GM12878 (cell line): ENCODE measurements at regions not wholly inside any gene's neighbourhood (a gene's known extent, or its start where the extent isn't known, plus 50 kb on each side); places are given as distances from the start of the nearest gene placed in this dataset.

Experiments used
- ATAC-seq: fragments of 200-7000 bp; cut with Tn5 transposase; 3 replicates; pipeline ENCODE4 v1.9.1; 2020; ENCODE audit warnings: mild to moderate bottlenecking, moderate library complexity
- BruUV-seq: library from RNA; stranded (reverse); fragments of 400-500 nt; replicated peaks from 2 replicates; lab custom pipeline; 2021; lab: Mats Ljungman, UMichigan
- CTCF ChIA-PET: fragments of 300-600 bp; sonication (Branson Sonifier 250); formaldehyde crosslinking; extraction: SDS; loops from one replicate; lab custom pipeline; 2021; ENCODE audit warnings: inconsistent platforms; lab: Yijun Ruan, JAX
- POLR2A ChIA-PET: fragments of 350-600 bp; formaldehyde crosslinking; extraction: SDS; loops from one replicate; lab custom pipeline; 2021; ENCODE audit warnings: inconsistent platforms; lab: Charles Lee
- RAD21 ChIA-PET: fragments of 300-600 bp; sonication (Branson Sonifier 250); formaldehyde crosslinking; loops from one replicate; lab custom pipeline; 2023; ENCODE audit warnings: antibody characterized with exemption; ENCODE audit not compliant: unreplicated experiment; lab: Charles Lee
- SMC1A ChIA-PET: fragments of 300-600 bp; sonication (Branson Sonifier 250); formaldehyde crosslinking; loops from one replicate; lab custom pipeline; 2023; ENCODE audit not compliant: unreplicated experiment, uncharacterized antibody; lab: Charles Lee
- DNase-seq: peaks from one replicate; pipeline ENCODE4 v3.0.0-alpha.2; 2011; ENCODE audit warnings: low read depth, low spot score
- FAIRE-seq: peaks from 3 replicates; lab custom pipeline; 2011; peaks lifted over from hg19 to GRCh38; lab: Jason Lieb, UNC
- H2AFZ ChIP-seq: 2 replicates; pipeline ENCODE4 v1.6.0; 2011; ENCODE audit warnings: low read depth, low read length, control low read depth; ENCODE audit not compliant: control insufficient read depth
- H3K27ac ChIP-seq: 2 replicates; pipeline ENCODE4 v1.5.1; 2011; ENCODE audit warnings: control low read depth; ENCODE audit not compliant: control insufficient read depth, insufficient read depth
- H3K27me3 ChIP-seq, 2 experiments: replicated peaks in 1 of 2; 2 replicates each; pipeline versions ENCODE4 v1.6.0 to v1.6.1; 2011; ENCODE audit warnings: low read length in 1 of 2; ENCODE audit not compliant: control insufficient read depth in 2 of 2, insufficient read depth in 2 of 2
- H3K36me3 ChIP-seq, 2 experiments: 2 replicates each; pipeline ENCODE4 v1.5.1; 2011; ENCODE audit warnings: low read length in 1 of 2; ENCODE audit not compliant: control insufficient read depth in 2 of 2, insufficient read depth in 2 of 2
- H3K4me1 ChIP-seq: 2 replicates; pipeline ENCODE4 v1.6.1; 2011; ENCODE audit warnings: mild to moderate bottlenecking, low read length, moderate library complexity, mixed read lengths; ENCODE audit not compliant: control insufficient read depth, insufficient read depth
- H3K4me2 ChIP-seq: 2 replicates; pipeline ENCODE4 v1.6.0; 2011; ENCODE audit warnings: control low read depth; ENCODE audit not compliant: control insufficient read depth, insufficient read depth
- H3K4me3 ChIP-seq: fragments of 200-600 bp; sonication (generic); 2 replicates; pipeline ENCODE4 v1.5.1; 2016
- H3K79me2 ChIP-seq: 2 replicates; pipeline ENCODE4 v1.6.0; 2011; ENCODE audit warnings: low read length; ENCODE audit not compliant: control insufficient read depth, insufficient read depth
- H3K9ac ChIP-seq: 2 replicates; pipeline ENCODE4 v1.8.0; 2011; ENCODE audit warnings: low read length, control low read depth, mixed read lengths; ENCODE audit not compliant: control insufficient read depth, insufficient read depth
- H3K9me3 ChIP-seq: replicated peaks from 3 replicates; pipeline ENCODE4 v1.5.1; 2011; ENCODE audit warnings: mild to moderate bottlenecking, low read length; ENCODE audit not compliant: control insufficient read depth, insufficient read depth
- H4K20me1 ChIP-seq: 2 replicates; pipeline ENCODE4 v1.6.0; 2011; ENCODE audit not compliant: control insufficient read depth, insufficient read depth
- BACH1 ChIP-seq: fragments of 450-650 bp; IDR thresholded peaks from 2 replicates; pipeline ENCODE4 v1.6.1; 2017; ENCODE audit warnings: mild to moderate bottlenecking, borderline replicate concordance
- CBFB ChIP-seq: IDR thresholded peaks from 2 replicates; pipeline ENCODE4 v1.6.1; 2016; ENCODE audit warnings: antibody characterized with exemption, low read depth
- HDGF ChIP-seq: fragments of 450-650 bp; IDR thresholded peaks from 2 replicates; pipeline ENCODE4 v1.6.1; 2016; ENCODE audit warnings: antibody characterized with exemption
- IKZF1 ChIP-seq: fragments of 450-650 bp; conservative IDR thresholded peaks from 2 replicates; pipeline ENCODE4 v1.6.1; 2017; ENCODE audit warnings: antibody characterized with exemption, mild to moderate bottlenecking
- NFIC ChIP-seq: IDR thresholded peaks from 2 replicates; pipeline ENCODE4 v1.6.1; 2012; ENCODE audit warnings: low read depth, mild to moderate bottlenecking, inconsistent platforms, low read length, moderate library complexity
- RUNX3 ChIP-seq: IDR thresholded peaks from 2 replicates; pipeline ENCODE4 v1.6.1; 2012; ENCODE audit warnings: low read length, inconsistent platforms
- SMARCA5 ChIP-seq: fragments of 450-650 bp; IDR thresholded peaks from 2 replicates; pipeline ENCODE4 v1.6.1; 2017; ENCODE audit warnings: mild to moderate bottlenecking
- TBL1XR1 ChIP-seq: IDR thresholded peaks from 2 replicates; pipeline ENCODE4 v1.6.1; 2012; ENCODE audit warnings: low read depth, low read length, improper control_type of control experiment
- WGBS: methylation state at CpG from one replicate; pipeline ENCODE4 v1.1.6; 2016; ENCODE audit warnings: low lambda C conversion rate; ENCODE audit not compliant: insufficient replicate concordance, insufficient coverage; ENCODE audit errors: missing lambda C conversion rate; 5-methylcytosine and 5-hydroxymethylcytosine counted together
- in situ Hi-C: fragments of 300-500 bp; cut with MboI; formaldehyde crosslinking; loops from 9 replicates; pipeline ENCODE4 v1.14.3; 2018; ENCODE audit warnings: mixed read lengths
- intact Hi-C: fragments of 100-400 bp; cut with micrococcal nuclease; formaldehyde crosslinking; loops from one replicate; pipeline ENCODE4 v1.14.2; 2022; ENCODE audit not compliant: unreplicated experiment
- TF ChIP-seq, protein P1 (sequence below): fragments of 450-650 bp; IDR thresholded peaks from 2 replicates; pipeline ENCODE4 v1.6.1; 2017; ENCODE audit warnings: mild to moderate bottlenecking, moderate library complexity
- TF ChIP-seq, protein P2 (sequence below): fragments of 450-650 bp; IDR thresholded peaks from 2 replicates; pipeline ENCODE4 v1.6.1; 2014; ENCODE audit warnings: mild to moderate bottlenecking

- TF ChIP-seq, protein P1, sequence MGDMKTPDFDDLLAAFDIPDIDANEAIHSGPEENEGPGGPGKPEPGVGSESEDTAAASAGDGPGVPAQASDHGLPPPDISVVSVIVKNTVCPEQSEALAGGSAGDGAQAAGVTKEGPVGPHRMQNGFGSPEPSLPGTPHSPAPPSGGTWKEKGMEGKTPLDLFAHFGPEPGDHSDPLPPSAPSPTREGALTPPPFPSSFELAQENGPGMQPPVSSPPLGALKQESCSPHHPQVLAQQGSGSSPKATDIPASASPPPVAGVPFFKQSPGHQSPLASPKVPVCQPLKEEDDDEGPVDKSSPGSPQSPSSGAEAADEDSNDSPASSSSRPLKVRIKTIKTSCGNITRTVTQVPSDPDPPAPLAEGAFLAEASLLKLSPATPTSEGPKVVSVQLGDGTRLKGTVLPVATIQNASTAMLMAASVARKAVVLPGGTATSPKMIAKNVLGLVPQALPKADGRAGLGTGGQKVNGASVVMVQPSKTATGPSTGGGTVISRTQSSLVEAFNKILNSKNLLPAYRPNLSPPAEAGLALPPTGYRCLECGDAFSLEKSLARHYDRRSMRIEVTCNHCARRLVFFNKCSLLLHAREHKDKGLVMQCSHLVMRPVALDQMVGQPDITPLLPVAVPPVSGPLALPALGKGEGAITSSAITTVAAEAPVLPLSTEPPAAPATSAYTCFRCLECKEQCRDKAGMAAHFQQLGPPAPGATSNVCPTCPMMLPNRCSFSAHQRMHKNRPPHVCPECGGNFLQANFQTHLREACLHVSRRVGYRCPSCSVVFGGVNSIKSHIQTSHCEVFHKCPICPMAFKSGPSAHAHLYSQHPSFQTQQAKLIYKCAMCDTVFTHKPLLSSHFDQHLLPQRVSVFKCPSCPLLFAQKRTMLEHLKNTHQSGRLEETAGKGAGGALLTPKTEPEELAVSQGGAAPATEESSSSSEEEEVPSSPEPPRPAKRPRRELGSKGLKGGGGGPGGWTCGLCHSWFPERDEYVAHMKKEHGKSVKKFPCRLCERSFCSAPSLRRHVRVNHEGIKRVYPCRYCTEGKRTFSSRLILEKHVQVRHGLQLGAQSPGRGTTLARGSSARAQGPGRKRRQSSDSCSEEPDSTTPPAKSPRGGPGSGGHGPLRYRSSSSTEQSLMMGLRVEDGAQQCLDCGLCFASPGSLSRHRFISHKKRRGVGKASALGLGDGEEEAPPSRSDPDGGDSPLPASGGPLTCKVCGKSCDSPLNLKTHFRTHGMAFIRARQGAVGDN: no peak
- TF ChIP-seq SMARCA5 (no peak), NFIC (no peak), RUNX3 (no peak), BACH1 (no peak)
- TF ChIP-seq, all 136 proteins: peak for 0
These were observed 653.1 kb downstream of the TBC1D32 start (continued) for GRCh38 chr6:120681204-120681603.

DNA sequence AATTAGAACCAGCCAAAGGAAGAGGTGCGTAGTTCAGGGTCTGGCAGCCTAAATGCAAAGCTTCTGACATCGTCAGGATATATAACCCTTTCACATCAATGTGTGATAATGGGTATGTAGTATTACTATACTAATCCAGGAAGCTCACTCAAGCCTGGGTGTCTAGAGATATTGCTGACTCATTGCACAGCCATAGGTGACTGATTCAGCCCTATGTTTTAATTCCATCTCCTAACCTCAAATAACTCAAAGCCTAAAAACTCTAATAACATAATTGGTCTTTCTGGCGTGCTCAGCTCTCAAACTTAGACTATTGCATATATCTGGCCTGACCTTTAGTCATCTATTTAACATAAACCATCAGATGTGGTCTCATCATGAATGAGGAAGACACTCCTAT is 658.4 kb downstream of the TBC1D32 start:
- no peak overlapping the region for H3K27ac ChIP-seq
- no peak for TF ChIP-seq HDGF
- no peak for TF ChIP-seq TBL1XR1
- no peak for TF ChIP-seq IKZF1
- TF ChIP-seq, protein P2, sequence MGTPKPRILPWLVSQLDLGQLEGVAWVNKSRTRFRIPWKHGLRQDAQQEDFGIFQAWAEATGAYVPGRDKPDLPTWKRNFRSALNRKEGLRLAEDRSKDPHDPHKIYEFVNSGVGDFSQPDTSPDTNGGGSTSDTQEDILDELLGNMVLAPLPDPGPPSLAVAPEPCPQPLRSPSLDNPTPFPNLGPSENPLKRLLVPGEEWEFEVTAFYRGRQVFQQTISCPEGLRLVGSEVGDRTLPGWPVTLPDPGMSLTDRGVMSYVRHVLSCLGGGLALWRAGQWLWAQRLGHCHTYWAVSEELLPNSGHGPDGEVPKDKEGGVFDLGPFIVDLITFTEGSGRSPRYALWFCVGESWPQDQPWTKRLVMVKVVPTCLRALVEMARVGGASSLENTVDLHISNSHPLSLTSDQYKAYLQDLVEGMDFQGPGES: no peak
- TF ChIP-seq CBFB: no peak
- no peaks in the 10 kb centered on the region for H3K79me2 ChIP-seq
- RAD21 ChIA-PET: no interaction called here
- SMC1A ChIA-PET: no interaction called here
- no peak overlapping the region for H2AFZ ChIP-seq
- POLR2A ChIA-PET: interaction anchor here (0.5 kb wide), 1 partner anchor 11 kb away, joined by 4 read pairs; no protein-coding TSS in a partner anchor
- in situ Hi-C loops (no loop called here), intact Hi-C loops (no loop called here)
- H3K9ac ChIP-seq: no peak overlapping the region
- no peaks in the 10 kb centered on the region for H4K20me1 ChIP-seq
- no peak overlapping the region for H3K4me2 ChIP-seq
- CTCF ChIA-PET: interaction anchor here (0.5 kb wide), 1 partner anchor 529 kb away, joined by 3 read pairs; no protein-coding TSS in a partner anchor
- H3K9me3 ChIP-seq: no peaks in the 10 kb centered on the region
- H3K4me3 ChIP-seq: no peak overlapping the region
- ATAC-seq (peak; percentile 38; the same call in 1 of the 3 replicates), DNase-seq (no peak), FAIRE-seq (no peak)
- H3K36me3 ChIP-seq: no peaks in the 10 kb centered on the region
- H3K27me3 ChIP-seq: no peaks in the 10 kb centered on the region; a peak in 1 of 4 replicates
- WGBS: 1% methylated on average over 3 of the region's 3 CpGs
- no peaks in the 10 kb centered on the region for H3K4me1 ChIP-seq
- no TSS peak for BruUV-seq
